ENCODE measurements at regions not wholly inside any gene's neighbourhood (a gene's known extent, or its start where the extent isn't known, plus 50 kb on each side); places are given as distances from the start of the nearest gene placed in this dataset.
"Not testable (repeated sequence)": the region's sequence is repeated elsewhere in the genome, so short reads cannot be mapped to it uniquely, and the experiment has no call there.

DNA sequence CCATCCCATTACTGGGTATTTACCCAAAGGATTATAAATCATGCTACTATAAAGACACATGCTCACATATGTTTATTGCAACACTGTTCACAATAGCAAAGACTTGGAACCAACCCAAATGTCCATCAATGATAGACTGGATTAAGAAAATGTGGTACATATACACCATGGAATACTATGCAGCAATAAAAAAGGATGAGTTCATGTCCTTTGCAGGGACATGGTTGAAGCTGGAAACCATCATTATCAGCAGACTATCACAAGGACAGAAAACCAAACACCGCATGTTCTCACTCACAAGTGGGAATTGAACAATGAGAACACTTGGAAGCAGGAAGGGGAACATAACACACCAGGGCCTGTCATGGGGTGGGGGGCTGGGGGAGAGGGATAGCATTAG lies 249.6 kb upstream of the RASGRP1 start:
- DNase-seq (ENCODE audit: low spot score): not testable (repeated sequence)

DNA sequence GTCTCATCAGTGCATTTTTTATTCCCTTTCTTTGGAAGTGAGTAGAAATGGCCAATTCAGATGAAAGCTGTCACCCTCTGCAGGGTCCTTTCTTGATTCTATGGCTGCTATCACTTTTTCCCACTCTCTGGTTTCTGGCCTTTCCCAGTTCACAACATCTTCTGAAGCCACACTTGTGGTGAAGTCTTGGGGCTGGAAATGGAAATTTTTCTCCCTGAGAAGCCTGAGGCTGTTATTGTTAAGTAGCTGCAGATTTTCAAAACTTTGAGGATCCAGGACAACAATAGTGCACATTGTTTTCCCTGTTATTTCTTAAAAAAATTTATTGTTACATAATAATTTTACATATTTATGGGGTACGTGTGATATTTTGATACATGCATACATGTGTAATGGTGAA lies 250.3 kb upstream of the RASGRP1 start:
- no peak for DNase-seq (ENCODE audit: low spot score)

DNA sequence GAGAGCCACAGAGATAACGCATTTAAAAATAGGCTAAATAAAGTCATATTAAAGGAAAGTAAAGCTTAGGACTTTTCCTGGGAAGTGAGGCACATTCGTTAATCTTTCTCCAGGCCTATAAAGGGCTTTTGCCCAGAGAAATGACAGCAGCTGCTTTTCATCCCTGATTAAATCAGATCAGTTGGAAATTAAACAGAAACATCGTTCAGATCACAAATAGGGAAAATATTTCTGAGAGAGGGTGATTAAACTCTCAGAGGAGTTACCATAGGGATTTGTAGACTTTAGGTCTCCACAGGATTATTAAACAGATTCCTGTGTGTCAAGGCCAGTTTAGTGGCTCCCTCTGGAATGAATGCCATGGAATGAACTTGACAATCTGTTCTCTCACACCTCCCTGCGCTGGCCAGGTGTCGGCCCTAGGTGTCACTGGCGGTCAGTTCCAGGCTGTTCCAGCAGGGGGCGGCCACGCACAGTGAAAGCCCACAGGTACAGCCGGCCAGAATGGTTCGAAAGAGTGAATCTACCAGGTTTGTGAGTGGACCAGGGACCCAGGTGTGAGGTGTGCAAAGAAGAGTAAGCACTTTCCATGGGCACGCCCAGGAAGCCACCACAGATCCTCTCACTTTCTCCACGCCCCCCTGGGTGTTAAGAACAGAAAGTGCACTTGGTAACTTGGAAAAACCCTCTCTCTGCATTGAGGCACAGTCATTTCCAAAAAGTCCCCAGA lies 253.0 kb upstream of the RASGRP1 start:
- peak; percentile 73 for DNase-seq (ENCODE audit: low spot score)

- no peak for DNase-seq (ENCODE audit: low spot score)
These were observed 253.7 kb upstream of the RASGRP1 start for GRCh38 chr15:38818157-38818790.

GRCh38 chr15:38819387-38819950 lies 254.9 kb upstream of the RASGRP1 start:
- no peak for DNase-seq (ENCODE audit: low spot score)

DNA sequence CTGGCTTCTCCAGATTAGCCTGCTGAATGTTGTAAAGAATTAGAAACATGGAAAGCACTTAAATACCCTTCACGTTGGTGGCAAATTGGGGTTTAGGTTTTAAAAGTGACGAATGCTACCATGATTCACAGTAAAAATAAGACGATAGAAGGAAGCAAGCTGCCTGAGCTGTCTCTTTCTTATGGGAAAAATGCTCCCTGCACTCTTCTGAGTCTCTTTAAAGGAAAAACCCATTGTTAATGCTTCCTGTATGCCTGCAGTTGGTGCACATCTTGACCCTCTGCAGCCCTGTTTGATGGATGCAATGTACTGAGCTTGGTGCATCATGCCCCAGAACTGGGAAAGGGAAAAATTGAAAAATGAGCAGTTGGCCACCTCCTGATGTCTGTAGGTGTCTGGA lies 258.6 kb upstream of the RASGRP1 start:
- no peak for DNase-seq (ENCODE audit: low spot score)

- DNase-seq (ENCODE audit: low spot score): no peak
These were observed 260.1 kb upstream of the RASGRP1 start for GRCh38 chr15:38824719-38825118.

- DNase-seq (ENCODE audit: low spot score): no peak
These were observed 262.3 kb upstream of the RASGRP1 start for GRCh38 chr15:38826880-38827279.

- no peak for DNase-seq (ENCODE audit: low spot score)
These were observed 263.5 kb upstream of the RASGRP1 start for GRCh38 chr15:38828031-38828532.

DNA sequence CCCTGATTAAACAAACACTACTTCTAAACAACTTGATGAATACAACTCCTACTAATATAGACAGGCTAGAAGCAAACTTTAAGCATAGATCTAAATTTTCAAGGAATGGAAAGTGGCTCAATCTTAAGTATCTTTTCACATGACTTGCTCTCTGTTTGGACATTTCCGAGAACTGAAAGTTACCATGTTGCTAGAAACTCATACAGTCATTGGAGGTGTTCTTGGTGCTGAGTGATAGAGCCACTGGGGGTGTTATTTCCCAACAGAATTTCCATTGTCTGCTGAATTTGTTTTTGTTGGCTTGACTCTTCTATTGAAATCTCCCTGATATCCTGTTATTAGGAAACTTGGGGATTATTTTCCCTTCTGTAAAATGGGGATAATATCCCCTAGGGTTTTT lies 264.5 kb upstream of the RASGRP1 start:
- no peak for DNase-seq (ENCODE audit: low spot score)

DNA sequence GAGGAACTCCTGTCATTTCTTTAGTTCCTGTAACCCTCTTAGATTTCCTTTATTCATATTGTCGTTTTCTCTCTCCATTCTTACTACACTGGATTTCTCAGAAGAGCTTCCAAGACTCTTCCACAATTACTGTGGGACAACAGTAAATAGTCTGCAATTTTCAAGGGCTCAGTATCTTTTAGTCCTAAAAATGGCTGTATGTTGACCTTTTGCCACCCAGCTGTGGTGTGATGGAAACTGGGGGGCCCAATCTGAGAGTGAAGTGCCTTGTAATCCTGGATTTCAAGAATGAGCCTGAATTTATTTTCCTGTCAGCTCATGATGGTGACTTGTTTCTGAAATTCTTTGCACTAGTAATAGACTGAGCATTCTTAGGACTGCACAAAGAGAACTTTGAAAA lies 277.6 kb upstream of the RASGRP1 start:
- DNase-seq (ENCODE audit: low spot score): no peak

DNA sequence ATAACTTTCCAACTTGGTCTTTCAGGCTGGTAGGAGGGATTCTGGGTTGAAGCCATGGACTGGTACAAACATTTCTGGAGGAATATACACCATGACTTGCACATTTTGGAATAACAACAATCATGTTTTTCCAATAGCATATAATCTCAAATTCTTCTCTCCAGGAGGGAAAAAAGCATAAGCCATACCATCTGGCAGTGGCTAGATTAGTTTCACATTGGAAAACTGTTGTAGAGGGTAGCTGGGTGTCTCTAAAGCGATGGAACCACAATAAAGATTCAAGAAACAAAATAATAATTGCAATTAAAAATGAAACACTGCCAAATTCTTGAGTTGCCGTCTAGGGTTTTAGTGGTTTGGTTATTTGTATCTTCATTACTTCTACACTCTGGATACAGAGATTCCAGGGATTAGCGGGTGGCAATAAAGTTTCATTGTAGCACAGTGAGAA lies 278.5 kb upstream of the RASGRP1 start:
- DNase-seq (ENCODE audit: low spot score): no peak

DNA sequence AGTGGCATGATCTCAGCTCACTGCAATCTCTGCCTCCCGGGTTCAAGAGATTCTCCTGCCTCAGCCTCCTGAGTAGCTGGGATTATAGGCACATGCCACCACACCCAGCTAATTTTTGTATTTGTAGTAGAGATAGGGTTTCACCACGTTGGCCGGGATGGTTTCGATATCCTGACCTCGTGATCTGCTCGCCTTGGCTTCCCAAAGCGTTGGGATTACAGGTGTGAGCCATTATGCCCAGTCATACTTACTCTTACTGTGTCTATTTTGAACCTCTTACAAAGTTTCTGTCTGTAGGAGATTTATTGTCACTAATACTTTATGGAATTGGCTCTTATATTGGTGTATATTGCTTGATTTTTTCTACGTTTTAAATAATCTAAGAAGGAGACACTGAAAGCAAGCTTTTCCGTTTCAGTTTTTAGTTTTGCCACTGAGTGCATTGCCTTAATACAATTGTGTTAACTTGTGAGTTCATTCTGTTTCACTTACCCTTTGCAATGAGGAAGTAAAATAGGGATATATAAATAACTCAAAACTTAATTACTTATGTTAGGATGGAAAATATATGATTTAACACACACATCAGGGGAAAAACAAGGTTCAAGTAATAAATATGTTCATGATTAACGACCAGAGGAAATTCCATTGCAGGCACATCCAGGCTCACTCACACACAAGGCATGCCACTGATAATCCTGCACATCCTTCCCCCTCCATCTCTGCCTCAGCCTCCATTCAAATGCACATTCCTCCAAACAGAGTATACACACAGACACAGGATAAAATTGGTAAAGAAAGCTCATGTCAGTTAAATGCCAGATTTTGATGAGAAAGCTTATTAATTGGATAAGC lies 279.3 kb upstream of the RASGRP1 start:
- DNase-seq (ENCODE audit: low spot score): peak; percentile 33

DNA sequence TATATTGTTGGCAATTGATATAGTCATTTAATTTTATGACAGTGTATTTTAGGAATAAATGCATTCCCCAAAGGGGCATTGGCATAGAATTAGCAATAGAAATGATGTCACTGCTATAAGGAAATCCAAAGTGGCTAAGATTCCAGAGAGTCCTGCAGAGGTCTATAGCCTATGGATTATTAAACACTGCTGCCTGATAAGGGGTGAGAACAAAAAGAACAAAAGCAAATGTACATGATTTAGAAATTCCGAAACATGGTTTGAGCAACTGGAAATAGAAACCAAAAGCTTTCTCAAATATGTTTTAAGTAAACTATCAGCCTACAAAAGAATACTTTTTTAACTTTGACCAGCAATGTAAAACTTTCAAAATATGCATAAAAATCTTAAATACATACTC lies 280.1 kb upstream of the RASGRP1 start:
- no peak for DNase-seq (ENCODE audit: low spot score)

- no peak for DNase-seq (ENCODE audit: low spot score)
These were observed 281.7 kb upstream of the RASGRP1 start for GRCh38 chr15:38846346-38846745.

GRCh38 chr15:38847666-38848065 lies 283.1 kb upstream of the RASGRP1 start:
- no peak for DNase-seq (ENCODE audit: low spot score)

DNA sequence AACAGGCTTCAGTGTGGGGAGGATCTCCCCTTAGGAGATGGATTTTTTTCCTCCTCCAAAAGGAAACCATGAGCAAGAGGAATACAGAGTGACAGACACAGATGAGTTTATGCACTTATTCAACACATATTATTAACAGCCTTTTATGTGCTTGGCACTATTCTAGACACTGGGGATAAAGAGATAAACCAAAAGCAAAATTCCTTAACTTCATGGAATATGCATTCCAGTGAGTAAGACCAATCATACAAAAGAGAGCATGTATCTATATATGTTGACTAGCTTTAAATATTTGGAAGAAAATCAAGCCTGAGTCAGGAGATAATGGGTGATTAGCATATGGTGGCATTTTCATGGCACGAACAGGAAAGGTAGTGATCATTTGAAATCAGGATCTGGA lies 284.4 kb upstream of the RASGRP1 start:
- DNase-seq (ENCODE audit: low spot score): no peak

DNA sequence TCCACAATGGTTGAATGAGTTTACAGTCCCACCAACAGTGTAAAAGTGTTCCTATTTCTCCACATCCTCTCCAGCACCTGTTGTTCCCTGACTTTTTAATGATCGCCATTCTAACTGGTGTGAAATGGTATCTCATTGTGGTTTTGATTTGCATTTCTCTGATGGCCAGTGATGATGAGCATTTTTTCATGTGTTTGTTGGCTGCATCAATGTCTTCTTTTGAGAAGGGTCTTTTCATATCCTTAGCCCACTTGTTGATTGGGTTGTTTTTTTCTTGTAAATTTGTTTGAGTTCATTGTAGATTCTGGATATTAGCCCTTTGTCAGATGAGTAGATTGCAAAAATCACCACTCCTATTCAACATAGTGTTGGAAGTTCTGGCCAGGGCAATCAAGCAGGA lies 287.6 kb upstream of the RASGRP1 start:
- not testable (repeated sequence) for DNase-seq (ENCODE audit: low spot score)

GRCh38 chr15:38853608-38854007 lies 289.0 kb upstream of the RASGRP1 start:
- DNase-seq (ENCODE audit: low spot score): peak; percentile 43

DNA sequence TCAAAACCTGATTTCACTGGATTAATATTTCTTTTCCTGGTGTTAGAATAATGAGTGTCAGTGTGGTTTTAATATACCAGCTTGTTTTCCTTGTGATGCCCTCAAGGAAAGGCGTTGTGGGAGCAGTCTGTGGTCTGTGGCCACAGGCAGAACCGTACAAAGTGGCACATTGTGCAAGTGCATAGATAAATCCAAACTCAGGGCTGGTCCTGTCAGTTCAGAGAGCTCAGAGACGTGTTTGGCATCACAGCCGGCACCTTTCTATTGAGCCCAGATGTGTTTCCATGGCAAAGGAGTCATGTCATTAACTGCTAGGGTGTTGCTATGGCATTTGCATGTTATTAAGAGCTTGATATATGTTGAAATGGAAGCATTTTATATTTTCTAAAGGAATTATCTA lies 289.9 kb upstream of the RASGRP1 start:
- no peak for DNase-seq (ENCODE audit: low spot score)

DNA sequence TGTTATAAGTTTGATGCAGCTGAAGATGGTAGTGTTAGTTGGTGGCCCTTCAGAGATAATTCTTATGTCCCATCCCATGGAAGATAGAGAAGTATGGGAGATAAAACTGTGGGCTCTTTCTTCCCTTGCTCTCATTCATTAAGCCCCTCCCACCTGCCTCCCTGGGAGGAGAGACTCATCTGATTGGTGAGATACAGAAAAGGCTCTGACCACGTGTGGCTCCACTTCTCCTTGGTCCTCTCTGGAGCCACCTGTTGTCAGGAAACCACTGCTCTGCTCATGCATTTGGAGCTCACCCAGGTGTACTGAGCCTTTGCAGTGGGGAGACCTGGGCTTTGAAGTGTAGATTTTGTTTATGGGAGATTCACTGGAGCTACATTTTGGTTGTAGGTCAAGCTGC lies 293.2 kb upstream of the RASGRP1 start:
- no peak for DNase-seq (ENCODE audit: low spot score)

GRCh38 chr15:38859574-38859973 lies 295.0 kb upstream of the RASGRP1 start:
- no peak for DNase-seq (ENCODE audit: low spot score)

All from AG08396 (cell line).